CD14-positive monocyte (primary cell): ENCODE measurements at regions not wholly inside any gene's neighbourhood (a gene's known extent, or its start where the extent isn't known, plus 50 kb on each side); places are given as distances from the start of the nearest gene placed in this dataset.

Experiments used
- DNase-seq, 3 donors: peaks; one replicate each; pipeline ENCODE4 v3.0.0-alpha.2; 2011 to 2022
- H2AFZ ChIP-seq: 2 replicates; pipeline ENCODE4 v1.6.0; 2012; ENCODE audit warnings: mild to moderate bottlenecking, low read depth, low read length, inconsistent platforms; ENCODE audit not compliant: insufficient read depth, poor library complexity, severe bottlenecking
- H3K27ac ChIP-seq, 2 donors: 1 replicate in 1 of 2; 2 replicates in 1 of 2; pipeline ENCODE4 v1.5.1; 2012 to 2013; ENCODE audit warnings: low read length in 2 of 2, control low read depth in 1 of 2, inconsistent platforms in 1 of 2, low read depth in 1 of 2, mild to moderate bottlenecking in 1 of 2
- H3K27me3 ChIP-seq, 2 donors: one replicate each; pipeline versions ENCODE4 v1.6.0 to v1.6.1; 2011 to 2013; ENCODE audit warnings: low read length in 2 of 2; ENCODE audit not compliant: control insufficient read depth in 2 of 2, insufficient read depth in 2 of 2
- H3K36me3 ChIP-seq, 2 donors: replicated peaks in 1 of 2; 1 replicate in 1 of 2; 2 replicates in 1 of 2; pipeline versions ENCODE4 v1.5.1 to v1.6.1; 2012 to 2013; ENCODE audit warnings: low read length in 2 of 2, control low read depth in 1 of 2, inconsistent platforms in 1 of 2, mild to moderate bottlenecking in 1 of 2; ENCODE audit not compliant: insufficient read depth in 2 of 2, control insufficient read depth in 1 of 2
- H3K4me1 ChIP-seq, 2 donors: 1 replicate in 1 of 2; 2 replicates in 1 of 2; pipeline versions ENCODE4 v1.5.1 to v1.6.1; 2012 to 2013; ENCODE audit warnings: low read length in 2 of 2, control low read depth in 1 of 2, inconsistent platforms in 1 of 2, mild to moderate bottlenecking in 1 of 2, moderate library complexity in 1 of 2; ENCODE audit not compliant: insufficient read depth in 2 of 2, control insufficient read depth in 1 of 2
- H3K4me2 ChIP-seq: replicated peaks from 2 replicates; pipeline ENCODE3; 2012; ENCODE audit warnings: low read length, moderate library complexity, mild to moderate bottlenecking; ENCODE audit not compliant: poor library complexity, severe bottlenecking; ENCODE audit errors: extremely low read depth
- H3K4me3 ChIP-seq, 3 experiments: fragments of 200-600 bp in 1 of 3; sonication (generic) in 1 of 3; replicated peaks in 1 of 3; 1 replicate in 2 of 3; 2 replicates in 1 of 3; pipeline ENCODE4 v1.5.1; 2011 to 2013; ENCODE audit warnings: low read length in 3 of 3, mild to moderate bottlenecking in 3 of 3, control low read depth in 2 of 3, low read depth in 2 of 3, inconsistent platforms in 1 of 3, moderate library complexity in 1 of 3
- H3K79me2 ChIP-seq: 2 replicates; pipeline ENCODE4 v1.6.0; 2012; ENCODE audit warnings: mild to moderate bottlenecking, control low read depth, inconsistent platforms, low read length, moderate library complexity; ENCODE audit not compliant: insufficient read depth
- H3K9ac ChIP-seq: 2 replicates; pipeline ENCODE4 v1.6.0; 2017; ENCODE audit warnings: low read length, mild to moderate bottlenecking; ENCODE audit not compliant: insufficient read depth, poor library complexity, severe bottlenecking
- H3K9me3 ChIP-seq, 2 donors: replicated peaks in 1 of 2; 1 replicate in 1 of 2; 2 replicates in 1 of 2; pipeline versions ENCODE4 v1.5.1 to v1.6.1; 2012 to 2013; ENCODE audit warnings: low read length in 2 of 2, control low read depth in 1 of 2; ENCODE audit not compliant: control insufficient read depth in 1 of 2, insufficient read depth in 1 of 2
- H4K20me1 ChIP-seq: 2 replicates; pipeline ENCODE4 v1.6.0; 2012; ENCODE audit warnings: mild to moderate bottlenecking, low read length, control low read depth, moderate library complexity; ENCODE audit not compliant: insufficient read depth
- H3K27ac Mint-ChIP-seq, 7 donors: one replicate each; pipeline ENCODE4 v1.8.0; 2020; ENCODE audit warnings: mild to moderate bottlenecking in 7 of 7, mixed read lengths in 7 of 7, moderate library complexity in 6 of 7, inconsistent platforms in 2 of 7
- H3K27me3 Mint-ChIP-seq, 3 donors: one replicate each; pipeline ENCODE4 v1.8.0; 2021 to 2022; ENCODE audit warnings: low read depth in 3 of 3, mild to moderate bottlenecking in 3 of 3, mixed read lengths in 3 of 3, moderate library complexity in 3 of 3, inconsistent platforms in 1 of 3
- H3K36me3 Mint-ChIP-seq, 2 donors: one replicate each; pipeline ENCODE4 v1.8.0; 2020; ENCODE audit warnings: mixed read lengths in 2 of 2, inconsistent platforms in 1 of 2, mild to moderate bottlenecking in 1 of 2
- H3K4me1 Mint-ChIP-seq: one replicate; pipeline ENCODE4 v1.8.0; 2020; ENCODE audit warnings: mild to moderate bottlenecking, mixed read lengths
- H3K4me3 Mint-ChIP-seq, 2 donors: one replicate each; pipeline ENCODE4 v1.8.0; 2020; ENCODE audit warnings: mild to moderate bottlenecking in 2 of 2, mixed read lengths in 2 of 2, moderate library complexity in 1 of 2
- H3K9me3 Mint-ChIP-seq, 7 donors: one replicate each; pipeline ENCODE4 v1.8.0; 2020 to 2022; ENCODE audit warnings: mixed read lengths in 7 of 7, mild to moderate bottlenecking in 6 of 7, moderate library complexity in 6 of 7, inconsistent platforms in 2 of 7
- WGBS: methylation state at CpG from one replicate; pipeline ENCODE4 v1.1.5; 2013; ENCODE audit warnings: missing lambda C conversion rate; ENCODE audit not compliant: insufficient coverage; 5-methylcytosine and 5-hydroxymethylcytosine counted together
- intact Hi-C, 2 donors: fragments of 100-400 bp; cut with micrococcal nuclease; formaldehyde crosslinking; loops; one replicate each; pipeline versions ENCODE4 v1.15.0 to v1.15.1; 2023
- TF ChIP-seq, protein P1 (sequence below): fragments of 200-600 bp; IDR thresholded peaks from one replicate; pipeline ENCODE4 v1.8.0; 2022; ENCODE audit warnings: antibody characterized with exemption, mild to moderate bottlenecking

GRCh38 chr9:118624608-118625007, 744.6 kb downstream of the BRINP1 start:
- Histone ChIP-seq H3K36me3 (no peaks in the 10 kb centered on the region), H3K79me2 (no peaks in the 10 kb centered on the region), H3K4me2 (no peak overlapping the region), H3K9ac (no peak overlapping the region), H3K27ac (no peak overlapping the region), H3K27me3 (no peaks in the 10 kb centered on the region), H3K4me1 (no peaks in the 10 kb centered on the region), H2AFZ (no peak overlapping the region), H4K20me1 (no peaks in the 10 kb centered on the region), H3K4me3 (no peak overlapping the region), H3K9me3 (no peaks in the 10 kb centered on the region)
- Mint-ChIP-seq H3K4me3 (no peak overlapping the region), H3K4me1 (no peaks in the 10 kb centered on the region), H3K36me3 (no peaks in the 10 kb centered on the region), H3K9me3 (peaks cover 2 to 5% (median 3%) of the 10 kb centered on the region in 7 donors), H3K27me3 (no peaks in the 10 kb centered on the region), H3K27ac (no peak overlapping the region)
- no peak for DNase-seq
- 89% methylated on average over 1 of the region's 3 CpGs for WGBS
- intact Hi-C loops = no loop called here
- TF ChIP-seq, protein P1, sequence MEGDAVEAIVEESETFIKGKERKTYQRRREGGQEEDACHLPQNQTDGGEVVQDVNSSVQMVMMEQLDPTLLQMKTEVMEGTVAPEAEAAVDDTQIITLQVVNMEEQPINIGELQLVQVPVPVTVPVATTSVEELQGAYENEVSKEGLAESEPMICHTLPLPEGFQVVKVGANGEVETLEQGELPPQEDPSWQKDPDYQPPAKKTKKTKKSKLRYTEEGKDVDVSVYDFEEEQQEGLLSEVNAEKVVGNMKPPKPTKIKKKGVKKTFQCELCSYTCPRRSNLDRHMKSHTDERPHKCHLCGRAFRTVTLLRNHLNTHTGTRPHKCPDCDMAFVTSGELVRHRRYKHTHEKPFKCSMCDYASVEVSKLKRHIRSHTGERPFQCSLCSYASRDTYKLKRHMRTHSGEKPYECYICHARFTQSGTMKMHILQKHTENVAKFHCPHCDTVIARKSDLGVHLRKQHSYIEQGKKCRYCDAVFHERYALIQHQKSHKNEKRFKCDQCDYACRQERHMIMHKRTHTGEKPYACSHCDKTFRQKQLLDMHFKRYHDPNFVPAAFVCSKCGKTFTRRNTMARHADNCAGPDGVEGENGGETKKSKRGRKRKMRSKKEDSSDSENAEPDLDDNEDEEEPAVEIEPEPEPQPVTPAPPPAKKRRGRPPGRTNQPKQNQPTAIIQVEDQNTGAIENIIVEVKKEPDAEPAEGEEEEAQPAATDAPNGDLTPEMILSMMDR = no peak

DNA sequence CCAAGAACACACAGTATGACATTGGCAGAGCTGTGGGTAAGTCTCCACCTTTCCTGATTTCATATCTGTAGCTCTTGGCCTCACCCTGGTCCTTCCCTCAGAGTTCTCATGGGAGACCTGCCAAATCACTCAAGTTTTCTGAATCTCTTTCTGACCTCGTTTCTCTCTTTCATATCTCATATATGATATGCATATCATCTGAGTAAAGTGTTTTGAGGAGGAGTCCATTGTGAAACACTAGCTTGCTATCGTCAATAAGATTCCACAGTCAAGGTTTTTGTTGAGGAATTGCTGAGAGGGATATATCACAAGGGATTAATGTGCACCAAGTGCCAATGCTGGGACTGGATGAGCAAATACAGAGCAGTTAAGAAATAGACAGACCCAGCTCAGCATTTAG, 739.2 kb downstream of the BRINP1 start:
- WGBS = 88% methylated on average over 1 of the region's 2 CpGs
- TF ChIP-seq, protein P1 = no peak
- no peak overlapping the region for H3K4me3 ChIP-seq
- H4K20me1 ChIP-seq = no peaks in the 10 kb centered on the region
- H3K4me1 Mint-ChIP-seq = no peaks in the 10 kb centered on the region
- no peak overlapping the region for H3K4me2 ChIP-seq
- H3K27ac Mint-ChIP-seq = no peak overlapping the region
- no peak for DNase-seq
- peaks cover 1 to 7% (median 3%) of the 10 kb centered on the region in 7 donors for H3K9me3 Mint-ChIP-seq
- peaks cover 0 to 3% of the 10 kb centered on the region in 2 donors for H3K9me3 ChIP-seq
- H3K79me2 ChIP-seq = no peaks in the 10 kb centered on the region
- intact Hi-C loops = no loop called here
- H3K27me3 ChIP-seq = no peaks in the 10 kb centered on the region
- H2AFZ ChIP-seq = no peak overlapping the region
- no peaks in the 10 kb centered on the region for H3K36me3 Mint-ChIP-seq
- H3K27me3 Mint-ChIP-seq = no peaks in the 10 kb centered on the region
- H3K9ac ChIP-seq = no peak overlapping the region
- H3K36me3 ChIP-seq = no peaks in the 10 kb centered on the region
- no peak overlapping the region for H3K27ac ChIP-seq
- H3K4me3 Mint-ChIP-seq = no peak overlapping the region
- H3K4me1 ChIP-seq = no peaks in the 10 kb centered on the region
